DMS153 treated with DMSO at 0.1 percent for 48 hours (cell line): ENCODE measurements at regions not wholly inside any gene's neighbourhood (a gene's known extent, or its start where the extent isn't known, plus 50 kb on each side); places are given as distances from the start of the nearest gene placed in this dataset.
"Not testable (repeated sequence)": the region's sequence is repeated elsewhere in the genome, so short reads cannot be mapped to it uniquely, and the experiment has no call there.

Experiments used
- DNase-seq: peaks from one replicate; lab custom pipeline; 2025; ENCODE audit not compliant: unreplicated experiment; lab: John Stamatoyannopoulos, UW

- DNase-seq = no peak
Measured at GRCh38 chr1:168421399-168422004, 122.3 kb downstream of the XCL2 start.

GRCh38 chr1:168420177-168420576, 123.6 kb downstream of the XCL2 start:
- no peak for DNase-seq

GRCh38 chr1:168419736-168420135, 124.1 kb downstream of the XCL2 start:
- no peak for DNase-seq

GRCh38 chr1:168416220-168416619, 127.6 kb downstream of the XCL2 start:
- DNase-seq = no peak

- DNase-seq = no peak
Measured at GRCh38 chr1:168414914-168415313, 128.9 kb downstream of the XCL2 start.

- DNase-seq = no peak
Measured at GRCh38 chr1:168410464-168410863, 129.8 kb downstream of the TBX19 start.

GRCh38 chr1:168408884-168409283, 128.2 kb downstream of the TBX19 start:
- DNase-seq = no peak

- DNase-seq = no peak
Measured at GRCh38 chr1:168408539-168408865, 127.8 kb downstream of the TBX19 start.

- no peak for DNase-seq
Measured at GRCh38 chr1:168407832-168408538, 127.3 kb downstream of the TBX19 start.

GRCh38 chr1:168405906-168406549, 125.4 kb downstream of the TBX19 start:
- no peak for DNase-seq

GRCh38 chr1:168403140-168403539, 122.5 kb downstream of the TBX19 start:
- no peak for DNase-seq

GRCh38 chr1:168402466-168402865, 121.8 kb downstream of the TBX19 start:
- not testable (repeated sequence) for DNase-seq

GRCh38 chr1:168401341-168401740, 120.7 kb downstream of the TBX19 start:
- no peak for DNase-seq

GRCh38 chr1:168400139-168400538, 119.5 kb downstream of the TBX19 start:
- no peak for DNase-seq

GRCh38 chr1:168397806-168398205, 117.1 kb downstream of the TBX19 start:
- no peak for DNase-seq

- DNase-seq = no peak
Measured at GRCh38 chr1:168396940-168397684, 116.4 kb downstream of the TBX19 start.

GRCh38 chr1:168396508-168396907, 115.8 kb downstream of the TBX19 start:
- DNase-seq = no peak

- no peak for DNase-seq
Measured at GRCh38 chr1:168394858-168395257, 114.2 kb downstream of the TBX19 start.

- DNase-seq = no peak
Measured at GRCh38 chr1:168392958-168393549, 112.4 kb downstream of the TBX19 start.

- no peak for DNase-seq
Measured at GRCh38 chr1:168391851-168392681, 111.4 kb downstream of the TBX19 start.

GRCh38 chr1:168390271-168390670, 109.6 kb downstream of the TBX19 start:
- no peak for DNase-seq
